HCT116 (cell line): ENCODE measurements at regions not wholly inside any gene's neighbourhood (a gene's known extent, or its start where the extent isn't known, plus 50 kb on each side); places are given as distances from the start of the nearest gene placed in this dataset.

Experiments
- ATAC-seq: fragments of 200-7000 bp; cut with Tn5 transposase; 2 replicates; pipeline ENCODE4 v1.9.1; 2020; ENCODE audit warnings: mild to moderate bottlenecking, moderate library complexity
- BruUV-seq: library from RNA; stranded (reverse); fragments of 400-500 nt; replicated peaks from 2 replicates; lab custom pipeline; 2021; lab: Mats Ljungman, UMichigan
- CTCF ChIA-PET: fragments of 300-600 bp; sonication (Branson Sonifier 250); formaldehyde crosslinking; loops from one replicate; lab custom pipeline; 2021; ENCODE audit warnings: antibody characterized with exemption; lab: Charles Lee
- POLR2A ChIA-PET: fragments of 300-600, 350-600 bp; sonication (Branson Sonifier 250); formaldehyde crosslinking; loops from one replicate; lab custom pipeline; 2021; ENCODE audit warnings: antibody characterized with exemption; lab: Charles Lee
- RAD21 ChIA-PET, 2 experiments: fragments of 300-600 bp; sonication (Branson Sonifier 250); formaldehyde crosslinking; loops; one replicate each; lab custom pipeline; 2023; ENCODE audit warnings: low total read pairs in 2 of 2; ENCODE audit not compliant: uncharacterized antibody in 2 of 2, unreplicated experiment in 2 of 2, low non-redundant PET in 1 of 2; lab: Charles Lee
- DNase-seq: peaks from one replicate; pipeline ENCODE4 v3.0.0-alpha.2; 2010; ENCODE audit warnings: low read depth, low spot score
- H2AFZ ChIP-seq: fragments of 200-600 bp; shearing (Covaris generic), sonication (generic); 2 replicates; pipeline ENCODE4 v1.6.1; 2017; ENCODE audit warnings: low read depth, mixed run types, mixed read lengths, antibody characterized with exemption, low read length; ENCODE audit not compliant: poor library complexity, severe bottlenecking
- H3K27ac ChIP-seq: 2 replicates; pipeline ENCODE4 v1.5.1; 2012; ENCODE audit warnings: low read depth, low read length
- H3K27me3 ChIP-seq: fragments of 200-600 bp; sonication (generic); 2 replicates; pipeline ENCODE4 v1.6.1; 2016; ENCODE audit warnings: mixed run types, low read length, mixed read lengths; ENCODE audit not compliant: insufficient read depth
- H3K36me3 ChIP-seq, 2 experiments: fragments of 200-500 bp in 1 of 2; fragments of 200-600 bp in 1 of 2; sonication (Bioruptor generic) in 1 of 2; sonication (generic) in 1 of 2; 2 replicates each; pipeline versions ENCODE4 v1.5.1 to v1.6.1; 2014 to 2016; ENCODE audit warnings: low read length in 2 of 2, inconsistent platforms in 1 of 2, mixed read lengths in 1 of 2, mixed run types in 1 of 2; ENCODE audit not compliant: insufficient read depth in 2 of 2, control insufficient read depth in 1 of 2
- H3K4me1 ChIP-seq, 2 experiments: fragments of 200-600 bp in 1 of 2; sonication (generic) in 1 of 2; 2 replicates each; pipeline versions ENCODE4 v1.5.1 to v1.6.1; 2012 to 2017; ENCODE audit warnings: low read length in 2 of 2, inconsistent platforms in 1 of 2, mild to moderate bottlenecking in 1 of 2, mixed read lengths in 1 of 2, mixed run types in 1 of 2, moderate library complexity in 1 of 2; ENCODE audit not compliant: insufficient read depth in 2 of 2, control insufficient read depth in 1 of 2
- H3K4me2 ChIP-seq: fragments of 200-600 bp; sonication (generic); 2 replicates; pipeline ENCODE4 v1.6.1; 2017; ENCODE audit warnings: mixed run types, low read length, mixed read lengths
- H3K4me3 ChIP-seq, 2 experiments: fragments of 200-600 bp in 1 of 2; sonication (generic) in 1 of 2; replicated peaks in 1 of 2; 2 replicates each; pipeline ENCODE4 v1.5.1; 2011 to 2016; ENCODE audit warnings: low read length in 2 of 2, control low read depth in 1 of 2, low read depth in 1 of 2, mild to moderate bottlenecking in 1 of 2, mixed read lengths in 1 of 2, mixed run types in 1 of 2
- H3K79me2 ChIP-seq: fragments of 200-600 bp; sonication (generic); 2 replicates; pipeline ENCODE4 v1.6.1; 2017; ENCODE audit warnings: mild to moderate bottlenecking, mixed run types, low read length, moderate library complexity, mixed read lengths; ENCODE audit not compliant: insufficient read depth
- H3K9ac ChIP-seq: fragments of 200-600 bp; sonication (generic); 2 replicates; pipeline ENCODE4 v1.6.1; 2016; ENCODE audit warnings: low read length, mixed read lengths
- H3K9me2 ChIP-seq: fragments of 200-600 bp; sonication (generic), shearing (Covaris generic); 2 replicates; pipeline ENCODE4 v1.6.1; 2017; ENCODE audit warnings: mixed run types, mild to moderate bottlenecking, moderate library complexity; ENCODE audit not compliant: insufficient read depth
- H3K9me3 ChIP-seq, 2 experiments: fragments of 200-500 bp in 1 of 2; fragments of 200-600 bp in 1 of 2; sonication (Bioruptor generic) in 1 of 2; sonication (generic) in 1 of 2; 2 replicates each; pipeline ENCODE4 v1.6.1; 2014 to 2017; ENCODE audit warnings: low read length in 2 of 2, mixed read lengths in 2 of 2, inconsistent platforms in 1 of 2, low read depth in 1 of 2, mild to moderate bottlenecking in 1 of 2, mixed run types in 1 of 2, moderate library complexity in 1 of 2; ENCODE audit not compliant: control insufficient read depth in 1 of 2, insufficient read depth in 1 of 2
- H4K20me1 ChIP-seq: fragments of 200-600 bp; sonication (generic), shearing (Covaris generic); 2 replicates; pipeline ENCODE4 v1.6.1; 2017; ENCODE audit warnings: mixed run types, mild to moderate bottlenecking, moderate library complexity; ENCODE audit not compliant: insufficient read depth
- ATF3 ChIP-seq: IDR thresholded peaks from 2 replicates; pipeline ENCODE4 v1.6.1; 2012
- ELF1 ChIP-seq: IDR thresholded peaks from 2 replicates; pipeline ENCODE4 v1.6.1; 2012; ENCODE audit warnings: low read depth, borderline replicate concordance
- EZH2phosphoT487 ChIP-seq: fragments of 200-600 bp; IDR thresholded peaks from 2 replicates; pipeline ENCODE4 v1.6.1; 2018; ENCODE audit warnings: antibody characterized with exemption, borderline replicate concordance
- JUND ChIP-seq: IDR thresholded peaks from 2 replicates; pipeline ENCODE4 v1.6.1; 2012
- MAX ChIP-seq: IDR thresholded peaks from 2 replicates; pipeline ENCODE4 v1.6.1; 2012
- SIN3A ChIP-seq: IDR thresholded peaks from 2 replicates; pipeline ENCODE4 v1.6.1; 2012; ENCODE audit warnings: low read depth
- YY1 ChIP-seq: IDR thresholded peaks from 2 replicates; pipeline ENCODE4 v1.6.1; 2011; ENCODE audit warnings: low read length, low read depth, moderate library complexity, mild to moderate bottlenecking; ENCODE audit not compliant: insufficient replicate concordance; ENCODE audit errors: extremely low read depth
- ZFX ChIP-seq: fragments of 450-650 bp; IDR thresholded peaks from 2 replicates; pipeline ENCODE4 v1.6.1; 2017
- intact Hi-C: fragments of 100-400 bp; cut with micrococcal nuclease; formaldehyde crosslinking; loops from 2 replicates; pipeline ENCODE4 v1.10.0; 2022
- TF ChIP-seq, protein P1 (sequence below), 3 experiments: fragments of 200-600 bp in 1 of 3; sonication (generic) in 1 of 3; IDR thresholded peaks in 2 of 3; conservative IDR thresholded peaks in 1 of 3; 2 replicates each; pipeline ENCODE4 v1.5.1; 2012 to 2017; ENCODE audit warnings: low read depth in 2 of 3, low read length in 2 of 3, antibody characterized with exemption in 1 of 3, borderline replicate concordance in 1 of 3, control low read depth in 1 of 3, mild to moderate bottlenecking in 1 of 3, mixed read lengths in 1 of 3, mixed run types in 1 of 3, moderate library complexity in 1 of 3; ENCODE audit not compliant: insufficient read depth in 1 of 3

DNA sequence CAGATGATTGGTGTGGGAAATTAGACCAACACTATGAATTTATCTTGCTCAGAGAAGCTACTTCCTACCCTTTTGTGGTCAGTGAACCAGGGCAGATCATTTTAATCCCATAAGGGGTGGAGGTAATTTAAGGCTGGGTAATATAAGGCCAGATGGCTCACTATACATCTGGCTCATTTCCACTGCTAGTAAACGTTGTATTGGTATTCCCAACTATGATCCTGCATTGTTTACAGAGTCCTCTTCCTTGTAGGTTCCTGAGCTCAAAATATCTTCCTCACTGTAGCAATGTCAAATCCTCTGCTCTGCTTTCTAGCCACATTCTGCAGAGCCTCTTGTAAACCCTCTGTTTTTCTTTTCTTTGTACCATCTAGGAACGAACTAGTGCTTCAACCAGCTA lies 93.0 kb upstream of the MGAT4C start (continued):
- TF ChIP-seq, protein P1, sequence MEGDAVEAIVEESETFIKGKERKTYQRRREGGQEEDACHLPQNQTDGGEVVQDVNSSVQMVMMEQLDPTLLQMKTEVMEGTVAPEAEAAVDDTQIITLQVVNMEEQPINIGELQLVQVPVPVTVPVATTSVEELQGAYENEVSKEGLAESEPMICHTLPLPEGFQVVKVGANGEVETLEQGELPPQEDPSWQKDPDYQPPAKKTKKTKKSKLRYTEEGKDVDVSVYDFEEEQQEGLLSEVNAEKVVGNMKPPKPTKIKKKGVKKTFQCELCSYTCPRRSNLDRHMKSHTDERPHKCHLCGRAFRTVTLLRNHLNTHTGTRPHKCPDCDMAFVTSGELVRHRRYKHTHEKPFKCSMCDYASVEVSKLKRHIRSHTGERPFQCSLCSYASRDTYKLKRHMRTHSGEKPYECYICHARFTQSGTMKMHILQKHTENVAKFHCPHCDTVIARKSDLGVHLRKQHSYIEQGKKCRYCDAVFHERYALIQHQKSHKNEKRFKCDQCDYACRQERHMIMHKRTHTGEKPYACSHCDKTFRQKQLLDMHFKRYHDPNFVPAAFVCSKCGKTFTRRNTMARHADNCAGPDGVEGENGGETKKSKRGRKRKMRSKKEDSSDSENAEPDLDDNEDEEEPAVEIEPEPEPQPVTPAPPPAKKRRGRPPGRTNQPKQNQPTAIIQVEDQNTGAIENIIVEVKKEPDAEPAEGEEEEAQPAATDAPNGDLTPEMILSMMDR (IDR thresholded peaks at IDR 0.05 in 2 of 3, conservative IDR thresholded peaks at IDR 0.05 in 1 of 3; ENCODE audit: borderline replicate concordance in 1 of 3, insufficient read depth in 1 of 3, low read depth in 2 of 3, low read length in 2 of 3), result no peak

DNA sequence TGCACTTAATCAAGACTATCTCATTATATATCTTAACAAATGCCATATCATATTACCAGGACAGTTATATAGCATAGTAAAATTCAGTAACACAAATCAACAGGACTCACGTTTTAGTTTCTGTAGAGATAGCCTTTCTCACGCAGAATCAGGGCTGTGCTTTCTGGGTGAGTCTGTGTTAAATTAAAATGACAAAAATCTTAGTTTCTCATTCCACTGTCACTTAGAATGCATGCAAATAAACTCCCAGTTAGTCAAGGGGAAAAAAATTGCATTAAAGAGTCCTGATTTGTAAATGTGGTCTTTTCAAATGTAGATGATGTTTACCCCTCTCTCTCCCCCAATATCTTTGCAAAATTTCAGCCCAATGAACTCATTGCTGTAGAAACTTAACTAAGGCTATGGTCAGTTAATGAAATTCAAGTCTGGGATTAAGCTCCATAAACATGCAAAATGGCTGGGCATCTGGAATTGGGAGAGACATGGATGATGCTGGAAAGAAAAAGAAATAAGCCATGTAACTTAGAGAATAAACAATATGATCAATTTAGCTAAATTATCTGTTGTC lies 77.8 kb upstream of the MGAT4C start:
- no peaks in the 10 kb centered on the region for H3K27me3 ChIP-seq
- no peak overlapping the region for H3K4me2 ChIP-seq
- ATAC-seq, result no peak
- ChIA-PET CTCF (no interaction called here), POLR2A (no interaction called here), RAD21 (no interaction called here)
- H3K9ac ChIP-seq, result no peak overlapping the region
- H4K20me1 ChIP-seq, result no peaks in the 10 kb centered on the region
- TF ChIP-seq ZFX (no peak), EZH2phosphoT487 (no peak), MAX (no peak), ELF1 (no peak), YY1 (no peak), SIN3A (no peak), JUND (no peak), ATF3 (no peak)
- TF ChIP-seq, protein P1 (IDR thresholded peaks at IDR 0.05 in 2 of 3, conservative IDR thresholded peaks at IDR 0.05 in 1 of 3; ENCODE audit: borderline replicate concordance in 1 of 3, insufficient read depth in 1 of 3, low read depth in 2 of 3, low read length in 2 of 3), result no peak
- no peaks in the 10 kb centered on the region for H3K9me2 ChIP-seq
- no peaks in the 10 kb centered on the region for H3K9me3 ChIP-seq
- no peaks in the 10 kb centered on the region for H3K4me1 ChIP-seq
- DNase-seq, result no peak
- H3K27ac ChIP-seq, result no peak overlapping the region
- H2AFZ ChIP-seq, result no peak overlapping the region
- no peak overlapping the region for H3K4me3 ChIP-seq
- intact Hi-C loops, result no loop called here
- H3K36me3 ChIP-seq, result no peaks in the 10 kb centered on the region
- BruUV-seq, result no TSS peak
- no peaks in the 10 kb centered on the region for H3K79me2 ChIP-seq
